ENCODE measurements at regions not wholly inside any gene's neighbourhood (a gene's known extent, or its start where the extent isn't known, plus 50 kb on each side); places are given as distances from the start of the nearest gene placed in this dataset.
"Not testable (repeated sequence)": the region's sequence is repeated elsewhere in the genome, so short reads cannot be mapped to it uniquely, and the experiment has no call there.

DNA sequence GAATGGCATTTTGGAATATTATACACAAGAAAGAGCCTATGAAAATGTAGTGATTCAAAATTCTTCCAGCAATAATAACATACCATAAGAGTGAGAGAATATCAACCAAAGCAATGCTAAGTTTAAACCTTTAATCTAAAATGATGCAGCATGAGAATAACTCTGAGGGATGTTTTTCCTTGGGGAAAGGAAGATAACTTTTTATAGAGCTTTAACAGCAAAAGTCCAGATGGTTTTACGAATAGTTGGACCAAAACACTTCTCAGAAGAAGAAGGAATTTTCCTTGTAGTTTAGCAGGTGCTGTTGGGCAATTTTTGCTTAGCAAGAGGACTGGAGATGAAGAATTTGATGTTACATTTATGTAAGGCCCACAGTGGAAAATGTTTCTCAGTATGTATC is 1503.2 kb downstream of the HACE1 start:
- DNase-seq (ENCODE audit: insufficient read length, low spot score) (no peak), FAIRE-seq (no peak)
- TF ChIP-seq, protein P1, sequence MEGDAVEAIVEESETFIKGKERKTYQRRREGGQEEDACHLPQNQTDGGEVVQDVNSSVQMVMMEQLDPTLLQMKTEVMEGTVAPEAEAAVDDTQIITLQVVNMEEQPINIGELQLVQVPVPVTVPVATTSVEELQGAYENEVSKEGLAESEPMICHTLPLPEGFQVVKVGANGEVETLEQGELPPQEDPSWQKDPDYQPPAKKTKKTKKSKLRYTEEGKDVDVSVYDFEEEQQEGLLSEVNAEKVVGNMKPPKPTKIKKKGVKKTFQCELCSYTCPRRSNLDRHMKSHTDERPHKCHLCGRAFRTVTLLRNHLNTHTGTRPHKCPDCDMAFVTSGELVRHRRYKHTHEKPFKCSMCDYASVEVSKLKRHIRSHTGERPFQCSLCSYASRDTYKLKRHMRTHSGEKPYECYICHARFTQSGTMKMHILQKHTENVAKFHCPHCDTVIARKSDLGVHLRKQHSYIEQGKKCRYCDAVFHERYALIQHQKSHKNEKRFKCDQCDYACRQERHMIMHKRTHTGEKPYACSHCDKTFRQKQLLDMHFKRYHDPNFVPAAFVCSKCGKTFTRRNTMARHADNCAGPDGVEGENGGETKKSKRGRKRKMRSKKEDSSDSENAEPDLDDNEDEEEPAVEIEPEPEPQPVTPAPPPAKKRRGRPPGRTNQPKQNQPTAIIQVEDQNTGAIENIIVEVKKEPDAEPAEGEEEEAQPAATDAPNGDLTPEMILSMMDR (IDR thresholded peaks at IDR 0.05; ENCODE audit: insufficient read depth, missing control alignments), result no peak

DNA sequence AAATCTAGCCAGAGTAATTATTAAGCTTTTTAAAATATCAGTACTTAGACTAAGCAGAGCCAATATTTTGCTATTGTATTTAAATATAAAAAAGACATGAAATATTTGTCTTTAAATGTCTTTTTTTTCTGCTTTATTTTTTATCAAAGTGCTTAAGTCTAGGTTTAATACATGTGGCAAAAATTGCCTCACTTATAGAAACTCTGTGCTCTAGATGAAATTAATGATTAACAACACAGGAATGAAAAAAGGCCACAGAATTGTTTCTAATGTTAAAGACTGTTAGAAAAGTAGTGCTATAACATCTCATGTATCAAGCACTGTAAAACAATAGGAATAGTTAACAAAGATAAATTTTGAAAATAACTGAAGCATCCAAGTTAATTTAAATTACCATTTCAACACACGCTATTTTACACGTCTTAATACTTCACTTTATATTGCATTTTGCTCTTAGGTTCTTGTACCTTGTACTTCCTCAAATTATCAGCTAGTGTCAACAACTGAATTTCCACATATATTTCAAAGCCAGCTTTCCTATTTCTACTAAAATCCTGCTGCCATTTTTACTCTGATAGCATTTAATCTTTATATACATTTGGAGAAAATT is 1515.1 kb downstream of the HACE1 start:
- DNase-seq (ENCODE audit: insufficient read length, low spot score), result no peak
- FAIRE-seq, result no peak
- TF ChIP-seq, protein P1 (IDR thresholded peaks at IDR 0.05; ENCODE audit: insufficient read depth, missing control alignments), result no peak

DNA sequence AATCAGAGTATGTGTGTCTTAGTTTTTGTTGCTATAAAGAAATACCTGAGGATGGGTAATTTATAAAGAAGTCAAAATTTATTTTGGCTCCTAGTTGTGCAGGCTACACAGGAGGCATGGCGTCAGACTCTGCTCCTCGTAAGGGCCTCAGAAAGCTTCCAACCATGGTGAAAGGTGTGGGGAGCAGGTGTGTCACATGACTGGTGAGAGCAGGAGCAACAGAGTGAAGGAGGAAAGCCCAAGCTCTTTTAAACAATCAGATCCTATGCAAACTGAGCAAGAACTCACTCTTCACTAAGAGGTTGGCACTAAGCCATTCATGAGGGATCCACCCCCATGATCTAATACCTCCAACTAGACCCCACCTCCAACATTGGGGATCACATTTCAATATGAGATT is 1524.3 kb downstream of the HACE1 start:
- TF ChIP-seq, protein P1 (IDR thresholded peaks at IDR 0.05; ENCODE audit: insufficient read depth, missing control alignments), result no peak
- FAIRE-seq, result no peak
- no peak for DNase-seq (ENCODE audit: insufficient read length, low spot score)

DNA sequence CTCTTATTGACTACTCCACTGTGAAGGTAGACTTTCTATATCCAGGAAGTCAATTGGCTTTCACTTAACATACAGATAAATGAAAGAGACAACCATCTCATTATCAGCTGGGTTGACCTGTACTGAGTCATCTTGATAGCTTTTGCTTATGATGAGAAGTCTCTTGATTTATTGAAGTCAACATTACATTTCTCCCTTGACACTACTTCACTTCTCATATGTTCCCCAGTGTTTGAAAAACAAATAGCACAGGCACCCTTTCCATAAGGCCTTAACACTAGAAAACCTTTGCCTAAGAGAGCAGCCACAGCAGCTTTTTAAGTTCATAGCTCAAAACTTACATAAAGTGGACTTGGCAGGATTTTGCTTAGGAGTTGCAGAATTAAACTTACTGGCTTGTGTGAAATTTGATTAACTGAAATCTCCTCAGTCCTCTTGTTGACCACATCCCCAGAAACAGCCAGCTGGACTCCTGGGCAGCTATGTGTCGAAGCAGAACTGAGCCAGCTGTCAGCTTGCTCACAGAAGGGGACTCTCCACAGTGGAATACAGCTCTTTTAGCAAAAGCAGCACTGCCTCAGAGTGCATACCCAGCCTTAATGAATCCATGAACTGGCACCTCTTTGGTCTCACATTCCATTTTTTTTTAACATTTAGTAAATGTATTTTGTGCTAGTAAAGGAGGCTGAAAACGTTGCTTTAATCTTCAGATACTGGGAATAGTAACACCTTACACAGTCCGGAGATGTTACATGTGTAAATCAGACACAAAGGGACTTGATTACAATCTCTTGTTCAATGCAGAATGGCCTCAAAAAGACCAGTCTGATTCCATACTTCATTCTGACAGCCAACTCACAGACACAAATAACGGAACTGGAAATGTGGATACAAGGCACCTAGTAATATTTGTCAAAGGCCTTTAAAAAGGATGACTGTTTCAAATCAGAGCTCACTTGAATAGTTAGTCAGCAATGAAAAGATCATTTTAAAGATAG is 1532.7 kb downstream of the HACE1 start:
- DNase-seq (ENCODE audit: insufficient read length, low spot score) (no peak), FAIRE-seq (no peak)
- TF ChIP-seq, protein P1 (IDR thresholded peaks at IDR 0.05; ENCODE audit: insufficient read depth, missing control alignments), result no peak

DNA sequence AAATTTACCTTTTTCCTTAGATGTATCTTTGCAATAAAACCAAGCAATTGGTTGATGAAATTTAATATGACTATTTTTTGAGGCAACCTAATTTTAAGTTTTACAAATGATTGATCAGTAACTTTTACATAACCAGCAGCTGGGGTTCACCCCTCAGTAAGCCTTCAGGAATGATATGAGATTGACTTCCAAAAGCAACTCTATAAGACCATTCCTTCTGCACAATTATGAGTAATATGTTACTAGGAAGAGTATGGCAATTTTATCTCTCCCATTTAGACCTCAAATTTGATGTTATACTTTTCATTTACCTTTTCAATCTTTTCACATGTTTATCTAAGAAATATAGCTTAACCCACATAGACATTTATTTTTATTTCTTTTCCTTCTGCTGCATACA is 1546.3 kb downstream of the HACE1 start:
- TF ChIP-seq, protein P1 (IDR thresholded peaks at IDR 0.05; ENCODE audit: insufficient read depth, missing control alignments), result no peak
- FAIRE-seq (no peak), DNase-seq (ENCODE audit: insufficient read length, low spot score) (no peak)

DNA sequence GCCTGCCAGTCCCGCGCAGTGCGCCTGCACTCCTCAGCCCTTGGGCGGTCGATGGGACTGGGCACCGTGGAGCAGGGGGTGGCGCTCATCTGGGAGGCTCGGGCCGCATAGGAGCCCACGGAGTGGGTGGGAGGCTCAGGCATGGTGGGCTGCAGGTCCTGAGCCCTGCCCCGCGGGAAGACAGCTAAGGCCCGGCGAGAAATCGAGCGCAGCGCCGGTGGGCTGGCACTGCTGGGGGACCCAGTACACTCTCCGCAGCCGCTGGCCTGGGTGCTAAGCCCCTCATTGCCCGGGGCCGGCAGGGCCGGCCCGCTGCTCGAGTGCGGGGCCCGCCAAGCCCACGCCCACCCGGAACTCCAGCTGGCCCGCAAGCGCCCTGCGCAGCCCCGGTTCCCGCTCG is 1565.3 kb downstream of the HACE1 start:
- not testable (repeated sequence) for FAIRE-seq; DNase-seq (ENCODE audit: insufficient read length, low spot score)

DNA sequence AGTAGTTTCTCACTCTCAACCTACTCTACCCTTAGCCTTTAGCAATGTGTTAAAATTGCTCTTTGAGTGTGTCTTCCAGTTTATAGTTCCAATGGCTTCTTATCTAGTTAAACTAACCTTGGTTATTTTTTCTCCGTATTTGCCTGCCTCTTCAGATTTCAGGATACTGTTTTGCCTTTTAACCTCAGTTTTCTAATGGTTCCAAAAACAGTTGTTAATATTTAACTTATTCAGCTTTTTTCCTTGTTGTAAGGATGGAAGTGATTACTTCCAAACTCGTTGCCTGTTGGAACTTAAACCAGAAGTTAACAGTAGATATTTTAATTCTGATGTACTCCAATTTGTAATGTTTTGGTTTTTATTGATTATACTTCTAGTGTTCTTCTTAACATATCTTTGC is 1574.9 kb downstream of the HACE1 start:
- DNase-seq (ENCODE audit: insufficient read length, low spot score) (no peak), FAIRE-seq (no peak)
- TF ChIP-seq, protein P1 (IDR thresholded peaks at IDR 0.05; ENCODE audit: insufficient read depth, missing control alignments), result no peak
